ENCODE measurements at regions not wholly inside any gene's neighbourhood (a gene's known extent, or its start where the extent isn't known, plus 50 kb on each side); places are given as distances from the start of the nearest gene placed in this dataset.
"Not testable (repeated sequence)": the region's sequence is repeated elsewhere in the genome, so short reads cannot be mapped to it uniquely, and the experiment has no call there.

DNA sequence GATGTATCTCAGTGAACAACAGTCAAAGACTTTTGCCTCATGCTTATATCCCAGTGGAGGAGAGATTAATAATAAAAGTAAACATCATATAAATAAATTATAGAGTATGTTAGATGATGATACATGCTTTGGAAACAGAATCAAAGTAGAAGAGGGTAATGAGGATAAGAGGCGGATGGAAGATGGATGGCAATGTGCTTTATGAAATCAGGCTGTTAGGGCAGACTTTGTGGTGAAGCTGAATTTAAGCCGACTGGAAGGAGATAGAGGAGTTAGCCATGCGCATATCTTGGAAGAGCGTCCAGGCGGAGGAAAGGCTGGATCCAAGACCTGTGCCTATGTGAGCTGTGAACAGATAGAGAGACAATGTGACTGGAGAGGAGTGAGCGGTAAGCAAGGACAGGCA is 74.9 kb upstream of the GUCY1A1 start:
- DNase-seq = no peak

DNA sequence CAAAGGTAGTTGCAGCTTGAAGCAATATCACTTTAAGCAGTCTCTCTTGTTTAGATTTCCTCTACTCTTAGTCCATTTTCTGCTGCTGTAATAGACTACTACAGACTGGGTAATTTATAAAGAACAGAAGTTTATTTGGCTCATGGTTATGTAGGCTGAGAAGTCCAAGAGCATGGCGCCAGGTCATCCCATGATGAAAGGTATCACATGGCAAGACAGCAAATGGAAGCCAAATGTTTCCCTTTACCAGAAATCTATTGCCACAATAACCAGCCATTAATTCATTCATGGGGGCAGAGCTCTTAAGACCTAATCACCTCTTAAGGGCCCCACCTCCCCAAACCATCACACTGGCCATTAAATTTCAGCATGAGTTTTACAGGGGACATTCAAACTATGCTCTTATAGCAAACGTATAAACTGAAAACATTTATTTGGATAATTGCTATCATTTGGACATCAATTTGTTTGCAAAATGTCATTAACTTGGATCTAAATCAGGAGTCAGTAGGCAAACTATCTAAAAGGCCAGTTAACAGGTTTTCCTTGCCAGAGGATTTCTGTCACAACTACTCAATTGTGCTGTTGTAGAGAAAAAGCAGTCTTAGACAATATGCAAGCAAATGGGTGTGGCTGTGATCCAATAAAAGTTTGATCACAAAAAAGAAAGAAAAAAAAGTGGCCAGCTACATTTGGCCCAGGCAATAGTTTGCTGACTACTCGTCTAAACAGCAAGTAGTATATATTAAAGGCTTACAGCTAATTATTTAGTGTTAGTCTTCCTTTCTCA is 75.7 kb upstream of the GUCY1A1 start:
- no peak for DNase-seq

DNA sequence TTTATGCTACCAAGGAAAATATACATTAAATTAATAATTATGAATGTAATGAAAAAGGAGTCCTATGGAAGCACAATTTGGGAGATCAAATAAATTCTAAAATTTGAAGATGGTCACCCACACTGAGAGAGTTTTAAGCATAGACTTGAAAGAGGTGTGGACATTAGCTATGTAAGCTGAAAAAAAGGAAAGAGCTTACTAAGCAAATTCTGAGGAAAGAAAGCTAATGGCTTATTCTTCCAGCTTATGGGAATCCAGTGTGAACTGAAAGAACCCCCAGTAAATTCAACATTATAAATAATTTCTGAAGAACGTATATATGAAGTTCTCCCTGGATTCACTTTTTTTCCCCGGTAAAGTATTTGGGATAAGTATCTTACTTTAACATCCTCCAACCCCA is 78.2 kb upstream of the GUCY1A1 start:
- no peak for DNase-seq

DNA sequence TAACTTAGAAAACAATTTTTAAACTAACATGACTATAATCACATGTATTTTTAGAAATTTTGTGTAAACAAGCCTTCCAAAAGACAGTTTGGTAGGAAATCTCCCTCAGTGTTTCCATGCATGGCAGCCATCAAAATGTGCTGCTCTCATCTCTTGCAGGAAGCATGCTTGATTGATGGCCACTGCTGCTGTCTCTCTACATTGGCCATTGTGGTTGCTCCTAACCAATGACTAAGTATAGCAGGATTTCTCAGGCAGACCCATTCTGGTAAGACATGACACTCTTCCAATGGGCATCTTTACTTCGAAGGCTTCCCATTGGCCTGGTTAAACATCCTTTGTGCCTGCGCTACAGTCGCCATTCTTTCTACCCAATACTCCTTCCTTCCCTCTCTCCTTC is 78.9 kb upstream of the GUCY1A1 start:
- DNase-seq = no peak

DNA sequence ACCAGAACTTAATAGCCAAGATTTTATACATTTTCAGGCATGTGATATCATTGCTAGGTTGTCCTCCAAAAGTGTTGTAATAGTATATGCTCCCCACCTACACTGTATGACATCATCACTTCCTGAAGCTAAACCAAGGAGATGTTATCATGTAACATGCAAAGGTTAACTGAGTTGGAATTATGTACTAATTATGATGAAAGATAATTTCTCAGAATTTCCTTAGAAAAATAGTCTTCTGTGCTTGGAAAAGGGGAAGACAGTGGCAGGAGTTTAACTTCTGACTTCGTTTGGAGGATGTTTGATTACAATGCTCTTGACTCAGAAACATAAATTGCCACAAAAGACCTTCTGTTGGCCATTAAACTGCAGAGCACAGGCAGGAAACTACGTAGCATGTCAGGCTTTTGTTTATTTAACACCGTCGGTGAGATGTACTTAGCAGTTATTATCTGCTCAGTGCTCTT is 83.6 kb upstream of the GUCY1A1 start:
- DNase-seq = no peak

DNA sequence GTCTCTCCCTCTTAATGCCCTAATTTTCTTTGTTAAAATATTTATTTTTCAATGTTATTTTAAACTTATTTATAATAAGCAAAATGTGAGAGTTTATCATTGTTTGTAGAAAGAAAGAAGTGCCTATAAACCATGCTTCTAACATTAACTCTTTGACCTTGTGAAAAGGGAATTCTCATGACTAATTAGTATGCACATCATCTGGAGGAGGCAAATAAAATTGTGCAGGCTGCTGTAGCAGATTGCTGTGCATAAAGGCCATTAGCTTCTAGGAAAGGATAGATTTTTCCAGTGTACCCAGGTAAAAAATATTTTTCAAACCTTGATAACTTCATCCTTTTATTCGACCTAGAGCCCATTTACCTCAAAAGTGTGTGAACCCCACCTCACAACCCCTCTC is 84.6 kb upstream of the GUCY1A1 start:
- DNase-seq = no peak

DNA sequence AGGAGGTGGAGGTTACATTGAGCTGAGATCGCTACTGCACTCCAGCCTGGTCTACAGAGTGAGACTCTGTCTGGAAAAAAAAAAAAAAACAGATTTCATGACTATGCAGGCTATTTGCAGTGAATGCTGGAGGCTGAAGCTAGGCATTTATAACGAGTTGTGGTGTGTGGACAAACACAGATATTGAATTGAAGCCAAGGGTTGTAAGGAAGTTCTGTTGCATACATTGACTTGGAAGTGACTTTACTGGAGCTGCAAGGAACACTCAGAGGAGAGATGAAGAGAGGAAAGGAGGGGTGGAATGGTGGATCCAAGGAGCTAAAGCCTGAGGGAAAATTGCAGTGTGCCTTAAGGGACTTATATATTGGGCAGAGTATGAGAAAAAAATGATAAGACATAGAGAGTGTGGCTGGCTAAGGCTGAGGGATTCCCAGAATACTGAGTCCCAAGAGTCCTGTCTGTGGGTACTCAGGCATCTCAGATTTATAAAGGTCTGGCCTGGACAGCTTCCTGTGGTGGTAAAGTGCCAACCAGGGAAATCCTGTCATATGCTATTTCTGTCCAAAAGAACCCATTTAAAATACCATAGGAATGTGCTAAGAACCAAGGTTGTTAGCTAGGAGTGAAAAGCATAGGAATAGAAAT is 87.8 kb upstream of the GUCY1A1 start:
- no peak for DNase-seq

DNA sequence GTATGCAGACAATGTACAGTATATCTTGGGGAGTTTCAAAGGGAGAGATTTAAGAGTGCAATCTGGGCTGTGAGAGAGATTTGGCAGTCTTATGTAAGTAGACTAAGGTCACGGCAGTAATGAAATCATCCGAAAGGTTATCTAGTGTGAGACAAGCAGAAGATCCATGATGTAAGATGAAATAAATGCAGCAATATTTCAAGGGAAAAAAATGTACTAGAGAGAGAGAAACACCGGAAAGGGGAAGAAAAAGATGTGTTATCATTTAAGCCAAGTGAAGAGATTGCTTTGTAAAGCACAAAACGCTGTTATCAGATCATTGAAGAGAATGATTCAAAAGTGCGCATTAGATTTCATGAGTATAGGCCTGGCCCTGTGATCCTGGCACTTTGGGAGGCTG is 88.4 kb upstream of the GUCY1A1 start:
- no peak for DNase-seq

DNA sequence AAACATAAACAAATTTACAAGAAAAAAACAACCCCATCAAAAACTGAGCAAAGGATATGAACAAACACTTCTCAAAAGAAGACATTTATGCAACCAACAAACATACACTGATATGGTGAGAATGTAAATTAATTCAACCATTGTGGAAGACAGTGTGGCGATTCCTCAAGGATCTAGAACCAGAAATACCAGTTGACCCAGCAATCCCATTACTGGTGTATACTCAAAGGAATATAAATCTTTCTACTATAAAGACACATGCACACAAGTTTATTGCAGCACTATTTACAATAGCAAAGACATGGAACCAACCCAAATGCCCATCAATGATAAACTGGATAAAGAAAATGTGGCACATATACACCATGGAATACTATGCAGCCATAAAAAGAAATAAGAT is 92.3 kb upstream of the GUCY1A1 start:
- DNase-seq = not testable (repeated sequence)

DNA sequence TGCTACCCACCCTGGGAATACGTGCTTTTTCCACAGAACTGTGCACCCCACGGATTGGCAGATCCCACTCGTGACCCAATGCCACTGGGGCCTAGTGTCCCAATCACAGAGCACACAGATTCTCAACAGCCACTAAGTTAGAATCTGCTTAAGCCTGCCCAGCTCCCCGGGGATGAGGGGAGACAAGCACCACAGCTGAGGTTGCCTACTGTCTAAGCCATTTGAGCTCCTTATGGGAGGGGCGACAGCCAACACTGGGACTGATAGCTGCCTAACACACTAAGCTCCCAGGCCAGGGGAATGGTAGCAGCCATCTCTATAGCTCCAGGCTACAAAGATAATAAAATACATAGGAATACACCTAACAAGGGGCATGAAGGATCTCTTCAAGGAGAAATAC is 93.5 kb upstream of the GUCY1A1 start:
- no peak for DNase-seq

DNA sequence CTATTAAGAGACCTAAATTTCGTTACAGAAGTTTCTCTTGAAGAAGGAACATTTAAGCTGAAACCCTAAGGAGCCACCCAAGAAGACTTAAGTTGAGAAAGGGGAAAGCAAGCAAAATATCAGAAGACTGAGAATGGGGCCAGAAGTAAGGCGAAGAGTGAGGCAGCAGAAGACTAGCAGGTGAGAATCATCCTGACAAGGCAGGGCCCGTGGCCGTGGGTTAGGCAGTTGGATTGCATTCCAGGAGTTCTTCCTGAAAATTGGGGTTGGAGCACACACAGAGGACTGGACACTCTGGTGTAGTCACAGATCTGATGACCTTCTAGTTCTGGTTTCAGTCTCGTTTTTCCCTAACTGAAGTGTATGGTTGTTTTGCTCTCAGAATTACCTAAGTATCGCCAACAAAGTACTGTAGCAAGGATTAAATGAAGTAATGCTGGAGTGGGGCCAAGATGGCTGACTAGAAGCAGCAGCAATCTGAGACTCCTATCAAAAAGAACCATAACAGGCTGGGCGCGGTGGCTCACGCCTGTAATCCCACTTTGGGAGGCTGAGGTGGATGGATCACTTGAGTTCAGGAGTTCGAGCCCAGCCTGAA is 94.4 kb upstream of the GUCY1A1 start:
- DNase-seq = no peak

DNA sequence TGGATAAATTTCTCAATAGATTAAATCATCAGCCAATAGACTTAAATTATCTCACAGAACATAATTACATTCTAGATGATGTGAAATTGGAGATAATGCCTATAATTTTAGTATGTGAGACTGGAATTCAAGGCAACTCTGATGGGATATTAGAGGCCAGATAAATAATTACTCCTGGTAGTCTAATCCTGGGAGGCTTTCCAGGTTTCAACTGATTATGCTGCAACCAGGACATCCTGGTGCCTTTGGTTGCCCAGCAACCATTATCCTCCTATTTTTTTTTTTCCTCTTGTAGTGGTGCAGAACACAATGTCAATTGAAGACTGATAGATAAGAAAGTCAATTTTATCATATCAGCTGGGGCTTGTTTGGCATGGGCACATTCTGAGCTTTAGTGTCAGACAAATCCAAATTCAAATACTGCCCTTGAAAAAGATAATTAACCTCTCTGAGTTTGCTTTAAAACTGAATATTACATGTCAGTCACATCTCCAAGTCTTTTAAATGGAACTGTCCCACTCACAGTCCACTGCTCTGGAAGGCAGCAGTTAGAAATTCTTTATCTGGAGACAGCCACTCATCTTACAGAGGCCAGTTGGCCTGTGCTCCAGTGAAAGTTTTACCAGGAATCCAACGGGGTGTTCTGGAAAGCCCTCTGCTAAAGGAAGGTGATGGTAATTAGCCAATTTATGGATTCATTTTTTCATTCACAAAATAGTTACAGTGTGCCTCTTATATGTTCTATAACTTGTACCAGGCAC is 95.3 kb upstream of the GUCY1A1 start:
- no peak for DNase-seq

DNA sequence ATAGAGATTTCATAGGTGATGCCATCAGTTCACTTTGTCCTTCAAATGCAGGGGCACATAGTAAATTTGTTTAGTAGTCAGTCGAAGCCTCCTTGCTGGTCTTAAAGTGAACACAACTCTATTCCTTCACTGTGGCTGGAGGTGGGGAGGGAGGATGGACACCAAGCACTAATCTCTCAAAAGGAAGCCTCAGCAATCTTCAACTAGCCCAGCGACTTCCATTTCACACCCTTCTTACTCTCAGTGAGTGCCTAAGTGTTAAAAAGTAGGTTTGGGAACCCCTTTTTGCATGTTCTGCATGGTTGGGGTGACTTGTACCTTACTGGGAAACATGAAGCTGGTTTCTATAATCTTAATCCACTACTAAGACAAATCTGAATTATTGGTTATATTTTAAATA is 96.0 kb upstream of the GUCY1A1 start:
- no peak for DNase-seq

DNA sequence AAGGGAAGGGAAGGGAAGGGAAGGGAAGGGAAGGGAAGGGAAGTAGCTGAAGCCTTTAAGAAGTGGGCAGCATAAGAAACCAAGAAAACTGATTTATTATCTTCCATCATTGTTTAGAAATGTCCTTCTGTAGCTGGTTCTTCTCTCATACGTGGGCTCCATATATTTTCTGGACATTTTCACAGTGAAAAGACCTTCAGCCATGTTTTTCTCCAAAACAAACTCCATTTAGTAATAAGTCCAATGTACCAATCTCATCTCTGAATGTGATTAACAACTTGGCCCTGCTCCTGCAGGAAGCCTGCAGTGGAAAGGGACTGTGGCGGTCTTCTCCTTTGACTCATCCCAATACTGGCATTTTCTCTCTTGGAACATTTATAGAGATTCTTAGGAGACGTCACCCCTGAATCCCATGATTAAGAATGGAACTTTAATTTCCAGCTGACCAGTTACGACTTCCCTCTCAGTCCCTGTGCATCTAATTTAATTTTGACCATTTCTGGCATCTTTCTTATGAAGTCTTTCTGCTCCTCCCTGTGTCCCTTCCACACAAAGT is 96.6 kb upstream of the GUCY1A1 start:
- DNase-seq = no peak

DNA sequence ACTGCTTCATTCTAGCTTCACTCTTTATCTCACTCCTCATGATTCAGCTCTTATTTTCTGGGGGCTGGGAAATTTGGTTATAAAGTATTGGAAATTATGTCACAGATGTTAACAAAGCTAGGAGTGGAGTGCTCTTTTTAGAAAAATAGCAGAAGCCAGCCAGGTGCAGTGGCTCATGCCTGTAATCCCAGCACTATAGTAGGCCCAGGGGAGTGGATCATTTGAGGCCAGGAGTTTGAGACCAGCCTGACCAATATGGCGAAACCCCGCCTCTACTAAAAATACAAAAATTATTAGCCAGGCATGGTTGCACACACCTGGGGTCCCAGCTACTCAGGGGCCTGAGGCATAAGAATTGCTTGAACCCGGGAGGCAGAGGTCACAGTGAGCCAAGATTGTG is 97.2 kb upstream of the GUCY1A1 start:
- DNase-seq = no peak

DNA sequence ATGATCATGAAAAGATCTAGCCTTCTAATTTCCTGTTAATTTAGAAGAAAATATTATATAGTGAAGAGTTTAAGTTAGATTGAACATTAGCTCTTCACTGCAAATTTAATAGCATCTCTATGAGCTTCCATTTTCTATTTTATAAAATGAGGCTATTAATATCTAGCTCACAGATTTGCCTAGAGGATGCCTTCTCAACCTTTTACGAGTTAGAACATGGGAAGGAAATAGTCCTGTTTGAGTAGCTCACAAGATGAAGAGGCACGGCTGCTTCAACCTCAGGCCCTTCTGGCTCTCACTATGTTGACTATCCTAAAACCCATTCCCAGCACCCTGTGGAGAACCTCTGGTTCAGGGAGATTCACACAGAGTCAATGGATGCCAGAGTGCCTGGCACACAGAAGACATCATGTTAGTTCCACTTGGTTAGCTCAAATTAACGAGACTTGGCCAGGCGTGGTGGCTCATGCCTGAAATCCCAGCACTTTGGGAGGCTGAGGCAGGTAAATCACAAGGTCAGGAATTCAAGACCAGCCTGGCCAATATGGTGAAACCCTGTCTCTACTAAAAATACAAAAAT is 97.9 kb upstream of the GUCY1A1 start:
- DNase-seq = no peak

DNA sequence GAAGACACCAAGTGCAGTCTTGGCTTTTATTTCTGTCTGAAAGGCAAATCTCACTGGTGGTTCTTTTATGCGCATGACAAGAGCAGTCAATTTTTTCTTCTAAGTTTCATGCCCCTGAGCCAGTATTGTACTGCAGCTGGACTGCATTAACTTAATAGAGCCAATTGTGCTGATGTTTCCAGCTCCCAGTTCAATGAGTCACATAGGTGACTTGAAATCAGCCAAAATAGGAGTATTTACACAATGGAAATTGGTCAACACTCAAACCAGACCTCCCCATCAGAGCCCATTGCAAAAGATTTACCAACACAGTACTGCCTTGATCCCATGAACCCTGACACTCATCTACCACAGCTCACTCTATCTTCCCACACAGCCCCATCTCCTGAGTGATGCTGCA is 100.3 kb upstream of the GUCY1A1 start:
- DNase-seq = no peak

DNA sequence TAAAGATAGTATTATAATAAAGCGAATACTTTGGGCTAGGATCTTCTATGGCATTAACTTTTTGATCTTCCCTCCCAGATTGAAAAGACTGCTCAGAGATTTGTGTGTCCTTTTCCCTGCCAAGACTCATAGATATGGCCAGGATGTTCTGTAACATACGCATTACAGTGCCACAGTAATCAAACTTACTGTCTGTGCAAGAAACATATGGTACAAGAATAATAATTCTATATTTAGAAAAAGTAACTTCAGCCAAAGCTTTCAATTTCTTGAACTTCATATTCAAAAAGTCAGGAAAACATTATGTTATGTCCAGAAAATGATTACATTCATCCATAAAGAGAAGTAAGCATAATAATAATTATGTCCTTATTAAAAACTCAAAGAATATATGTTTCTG is 100.9 kb upstream of the GUCY1A1 start:
- DNase-seq = no peak

DNA sequence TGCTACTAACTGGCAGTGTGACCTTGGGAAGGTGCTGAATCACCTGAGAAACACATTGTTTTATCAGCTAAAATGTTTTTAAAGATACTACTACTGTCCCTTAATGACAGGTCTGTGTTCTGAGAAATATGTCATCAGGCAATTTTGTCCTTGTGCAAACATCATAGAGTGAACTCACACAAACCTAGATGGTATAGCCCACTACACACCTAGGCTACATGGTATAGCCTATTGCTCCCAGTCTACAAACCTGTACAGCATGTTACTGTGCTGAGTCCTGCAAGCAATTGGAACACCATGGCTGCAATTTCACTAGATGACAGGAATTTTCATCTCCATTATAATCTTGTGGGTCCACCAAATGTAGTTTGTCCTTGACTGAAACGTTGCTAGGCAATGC is 101.3 kb upstream of the GUCY1A1 start:
- DNase-seq = no peak

DNA sequence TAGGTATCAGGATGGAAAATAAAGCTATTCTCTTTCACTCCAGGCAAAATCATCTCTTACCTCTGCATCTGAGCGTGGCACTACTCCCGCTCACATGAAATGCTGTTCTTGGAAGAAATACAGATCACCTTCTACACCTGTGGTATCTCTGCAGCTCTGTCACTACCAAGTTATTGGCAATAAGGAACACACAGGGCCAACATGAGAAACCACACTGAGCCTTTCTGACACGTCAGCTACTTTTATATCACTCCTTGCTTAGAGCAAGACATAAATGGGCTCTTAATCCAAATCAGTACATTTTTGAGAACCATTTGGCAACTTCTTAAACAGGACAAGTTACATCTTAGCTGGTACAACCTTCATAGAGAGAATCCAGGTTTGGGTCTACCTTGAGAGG is 101.8 kb upstream of the GUCY1A1 start:
- DNase-seq = no peak

DNA sequence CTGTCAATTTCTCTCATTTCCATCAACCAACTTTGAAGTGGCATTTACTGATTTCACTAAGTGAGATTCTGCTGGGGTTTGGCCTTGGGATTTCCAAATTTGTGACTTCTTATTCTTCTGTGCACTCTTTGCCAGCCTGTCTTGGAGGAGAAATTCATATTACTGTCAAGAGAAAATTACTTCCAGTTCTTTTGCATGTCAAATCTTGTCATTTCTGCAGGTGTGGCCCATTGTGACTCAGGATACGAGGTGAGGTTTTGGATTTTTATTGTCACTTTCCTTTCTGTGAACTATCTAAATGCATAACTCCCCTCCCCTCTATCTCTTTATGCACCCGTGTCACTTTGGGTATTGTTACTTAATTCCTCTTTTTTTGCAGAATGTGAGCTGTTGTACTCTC is 102.6 kb upstream of the GUCY1A1 start:
- no peak for DNase-seq

DNA sequence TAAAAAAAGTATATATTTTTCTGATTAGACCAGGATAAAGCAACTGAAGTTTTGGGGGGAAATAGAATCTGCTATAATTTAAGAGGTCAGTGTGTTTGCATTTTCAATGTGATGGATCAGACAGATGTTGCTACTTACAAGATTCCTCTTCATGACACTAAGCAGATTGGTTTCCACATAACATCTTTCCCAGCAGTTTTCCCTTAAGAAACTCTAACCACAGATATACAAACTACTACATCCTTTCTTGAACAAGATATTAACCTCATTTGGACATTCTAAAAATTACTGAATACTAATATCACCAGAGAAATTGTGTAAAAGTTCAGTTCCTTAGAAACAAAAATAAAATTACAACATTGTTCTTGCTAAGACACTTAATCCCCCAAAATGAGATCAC is 106.7 kb upstream of the GUCY1A1 start:
- DNase-seq = no peak

DNA sequence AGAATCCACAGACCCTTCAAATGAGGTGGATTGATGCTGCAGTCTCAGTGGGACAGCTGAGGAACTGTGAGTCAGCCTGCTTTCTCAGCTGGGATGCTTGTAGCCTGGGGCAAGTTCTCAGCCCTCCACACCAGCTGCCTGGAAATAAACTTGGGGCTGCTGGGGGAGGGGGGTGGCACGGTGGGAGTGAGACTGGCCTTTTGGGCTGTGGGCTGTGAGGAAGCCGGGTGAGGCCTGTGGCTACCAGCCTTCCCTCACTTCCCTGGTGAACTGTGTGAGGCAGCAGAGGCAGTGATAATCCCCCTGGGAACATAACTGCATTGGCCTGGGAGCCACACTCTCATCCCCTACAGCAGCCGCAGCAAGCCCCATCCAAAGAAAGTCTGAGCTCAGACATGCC is 114.5 kb upstream of the GUCY1A1 start:
- no peak for DNase-seq
